Lower leg skin (tissue), 4 donors: ENCODE measurements at regions not wholly inside any gene's neighbourhood (a gene's known extent, or its start where the extent isn't known, plus 50 kb on each side); places are given as distances from the start of the nearest gene placed in this dataset.

Source experiments
- DNase-seq, 2 donors: peaks; one replicate each; pipeline ENCODE4 v3.0.0-alpha.2; 2019; ENCODE audit warnings: low spot score in 2 of 2
- H3K4me3 ChIP-seq: fragments of 200-600 bp; sonication (generic); 2 replicates; pipeline ENCODE4 v1.5.1; 2017; ENCODE audit warnings: mild to moderate bottlenecking, low read depth; ENCODE audit not compliant: poor library complexity, severe bottlenecking
- POLR2A ChIP-seq, 2 donors: fragments of 450-650 bp; IDR thresholded peaks; one replicate each; pipeline ENCODE4 v1.6.1; 2016 to 2017; ENCODE audit warnings: antibody characterized with exemption in 2 of 2, mild to moderate bottlenecking in 1 of 2, moderate library complexity in 1 of 2
- WGBS, 2 donors: methylation state at CpG; one replicate each; pipeline ENCODE4 v1.1.5; 2018; 5-methylcytosine and 5-hydroxymethylcytosine counted together
- intact Hi-C: fragments of 100-400 bp; cut with DNase I; formaldehyde crosslinking; loops from one replicate; pipeline ENCODE4 v1.15.0; 2023; ENCODE audit warnings: low total_unique reads
- TF ChIP-seq, protein P1 (sequence below), 3 donors: fragments of 450-650 bp; IDR thresholded peaks; one replicate each; pipeline ENCODE4 v1.5.1; 2016; ENCODE audit warnings: antibody characterized with exemption in 3 of 3, mild to moderate bottlenecking in 3 of 3, moderate library complexity in 2 of 3

DNA sequence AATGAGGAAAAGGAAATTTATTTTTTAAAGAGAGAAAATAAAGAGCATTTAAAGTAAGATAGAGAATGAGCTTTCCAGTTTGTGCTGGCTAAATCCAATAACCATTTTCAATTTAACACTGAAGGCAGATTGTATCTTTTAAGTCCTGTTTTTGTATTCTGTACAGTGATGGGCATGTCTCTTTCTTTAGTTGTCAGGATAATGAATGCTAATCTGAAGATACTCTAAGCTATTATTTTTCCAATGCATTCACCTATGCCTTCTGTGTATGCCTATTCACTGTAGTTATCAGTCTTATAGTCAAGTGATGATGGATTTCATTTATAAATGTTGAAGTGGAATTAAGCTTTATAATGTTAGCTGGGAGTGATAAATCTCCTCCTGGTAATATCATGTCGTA is 101.4 kb downstream of the DYNAP start:
- no peak for DNase-seq
- TF ChIP-seq, protein P1, sequence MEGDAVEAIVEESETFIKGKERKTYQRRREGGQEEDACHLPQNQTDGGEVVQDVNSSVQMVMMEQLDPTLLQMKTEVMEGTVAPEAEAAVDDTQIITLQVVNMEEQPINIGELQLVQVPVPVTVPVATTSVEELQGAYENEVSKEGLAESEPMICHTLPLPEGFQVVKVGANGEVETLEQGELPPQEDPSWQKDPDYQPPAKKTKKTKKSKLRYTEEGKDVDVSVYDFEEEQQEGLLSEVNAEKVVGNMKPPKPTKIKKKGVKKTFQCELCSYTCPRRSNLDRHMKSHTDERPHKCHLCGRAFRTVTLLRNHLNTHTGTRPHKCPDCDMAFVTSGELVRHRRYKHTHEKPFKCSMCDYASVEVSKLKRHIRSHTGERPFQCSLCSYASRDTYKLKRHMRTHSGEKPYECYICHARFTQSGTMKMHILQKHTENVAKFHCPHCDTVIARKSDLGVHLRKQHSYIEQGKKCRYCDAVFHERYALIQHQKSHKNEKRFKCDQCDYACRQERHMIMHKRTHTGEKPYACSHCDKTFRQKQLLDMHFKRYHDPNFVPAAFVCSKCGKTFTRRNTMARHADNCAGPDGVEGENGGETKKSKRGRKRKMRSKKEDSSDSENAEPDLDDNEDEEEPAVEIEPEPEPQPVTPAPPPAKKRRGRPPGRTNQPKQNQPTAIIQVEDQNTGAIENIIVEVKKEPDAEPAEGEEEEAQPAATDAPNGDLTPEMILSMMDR (IDR thresholded peaks at IDR 0.05) = no peak
- no peak for TF ChIP-seq POLR2A (IDR thresholded peaks at IDR 0.05)
- H3K4me3 ChIP-seq = no peak overlapping the region
- WGBS, 2 donors = 85 to 91% methylated on average over 1 of the region's 1 CpG
- intact Hi-C loops = no loop called here

DNA sequence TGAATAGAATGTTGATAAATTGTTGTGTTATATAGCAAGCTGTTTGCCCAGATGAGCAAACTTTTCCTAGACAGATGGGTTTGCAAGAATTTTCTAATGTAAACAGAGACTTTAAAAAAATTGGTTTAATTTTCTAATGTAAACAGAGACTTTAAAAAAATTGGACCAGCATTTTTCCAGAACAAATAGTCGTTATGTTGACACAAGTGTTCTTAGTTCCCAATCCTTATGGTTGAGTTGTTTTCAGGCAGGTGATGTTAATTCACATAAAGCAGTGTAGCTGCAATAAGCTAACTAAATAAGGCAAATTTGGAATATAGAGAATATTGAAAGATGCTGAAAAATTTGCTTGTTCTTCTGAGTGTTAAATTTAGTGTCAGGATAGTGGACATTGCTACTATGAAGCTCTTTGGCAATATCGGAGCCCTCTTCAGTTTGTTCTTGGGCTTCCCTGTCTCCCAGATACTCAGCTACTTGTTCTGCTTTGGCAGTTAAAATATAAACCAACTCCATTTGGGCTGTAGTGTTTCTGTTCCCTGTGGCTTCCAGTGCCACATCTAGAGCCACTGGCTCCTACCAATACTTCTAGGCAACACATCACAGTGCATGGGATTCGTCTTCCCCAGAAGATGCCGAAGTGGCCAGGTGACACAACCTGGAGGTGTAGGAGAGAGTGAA is 105.7 kb downstream of the DYNAP start:
- H3K4me3 ChIP-seq = no peak overlapping the region
- no peak for DNase-seq
- 89 to 91% methylated on average over 4 of the region's 4 CpGs for WGBS, 2 donors
- no peak for TF ChIP-seq POLR2A (IDR thresholded peaks at IDR 0.05)
- TF ChIP-seq, protein P1 (IDR thresholded peaks at IDR 0.05) = no peak
- intact Hi-C loops = no loop called here

DNA sequence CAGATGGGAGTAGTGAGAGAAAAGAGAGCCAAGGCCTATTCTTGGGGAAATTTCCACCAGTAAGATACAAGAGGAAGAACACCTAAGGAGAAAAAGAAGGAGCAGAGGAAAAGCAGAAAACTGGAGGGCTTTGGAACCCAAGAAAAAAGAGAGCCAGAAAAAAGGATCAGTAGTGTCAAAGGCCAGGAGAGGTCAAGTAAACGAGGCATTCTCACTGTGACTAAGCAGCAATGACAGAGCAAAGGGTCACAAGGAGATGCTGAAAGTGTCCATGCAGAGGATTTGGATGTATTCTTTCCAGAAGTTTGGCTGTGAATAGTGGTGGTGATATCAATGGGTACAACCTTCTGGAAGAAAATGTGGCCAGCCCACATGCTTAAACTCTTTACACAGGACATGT is 109.5 kb downstream of the DYNAP start:
- WGBS, 2 donors = 58 to 59% methylated on average over 1 of the region's 1 CpG
- no peak overlapping the region for H3K4me3 ChIP-seq
- DNase-seq = no peak
- intact Hi-C loops = no loop called here
- TF ChIP-seq POLR2A (IDR thresholded peaks at IDR 0.05) = no peak
- TF ChIP-seq, protein P1 (IDR thresholded peaks at IDR 0.05) = no peak

DNA sequence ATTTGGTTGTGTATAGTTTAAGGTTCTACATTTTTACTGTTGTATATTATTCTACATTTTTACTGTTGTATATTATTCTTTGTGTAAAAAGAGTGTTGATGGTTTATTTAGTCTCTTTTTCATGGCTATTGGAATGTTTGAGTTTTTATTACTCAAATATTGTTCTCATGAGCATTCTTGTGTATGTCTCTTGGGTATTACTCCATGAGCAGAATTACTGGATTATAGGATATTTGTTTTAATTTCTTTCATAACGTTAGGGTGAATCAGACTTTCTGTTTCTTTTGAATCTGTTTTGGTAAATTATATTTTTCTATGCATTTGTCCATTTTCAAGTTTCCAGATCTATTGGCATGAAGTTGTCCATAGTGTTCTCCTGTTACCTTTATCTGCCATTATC is 111.6 kb downstream of the DYNAP start:
- H3K4me3 ChIP-seq = no peak overlapping the region
- no peak for TF ChIP-seq POLR2A (IDR thresholded peaks at IDR 0.05)
- TF ChIP-seq, protein P1 (IDR thresholded peaks at IDR 0.05) = no peak
- no peak for DNase-seq
- intact Hi-C loops = no loop called here
- 60 to 76% methylated on average over 1 of the region's 1 CpG for WGBS, 2 donors

DNA sequence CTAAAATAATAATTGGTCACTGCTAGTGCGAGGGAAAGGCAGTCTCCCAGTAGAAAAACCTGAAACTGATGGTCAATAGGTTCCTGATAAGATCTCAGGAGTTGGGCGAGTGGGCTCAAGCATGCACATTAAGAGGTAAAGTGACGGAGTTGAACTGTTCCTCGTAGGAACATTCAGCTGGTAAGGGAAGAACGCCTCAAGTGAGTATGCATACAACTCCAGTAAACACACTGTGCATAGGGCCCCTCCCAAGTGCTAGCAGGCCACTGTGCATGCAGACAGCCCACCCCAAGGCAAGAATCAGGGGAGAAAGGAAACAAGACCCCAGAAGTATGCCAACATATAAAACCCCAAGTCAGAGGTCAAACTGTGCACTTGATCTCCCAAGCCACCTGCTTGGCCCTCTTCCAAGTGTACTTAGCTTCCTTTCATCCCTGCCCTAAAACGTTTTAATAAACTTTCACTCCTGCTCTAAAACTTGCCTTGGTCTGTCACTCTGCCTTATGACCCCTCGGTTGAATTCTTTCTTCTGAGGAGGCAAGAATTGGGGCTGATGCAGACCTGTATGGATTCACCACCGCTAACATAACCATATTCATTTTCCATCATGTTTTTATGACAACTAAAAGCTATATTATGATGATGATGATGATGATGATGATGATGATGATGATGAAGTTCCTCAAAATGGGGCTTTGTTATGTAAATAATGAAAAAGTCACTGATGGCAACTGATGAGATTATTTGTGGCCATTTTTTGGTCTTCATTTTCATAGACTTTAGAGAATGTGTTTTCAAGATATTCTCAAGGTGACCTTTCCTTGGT is 118.0 kb upstream of the RAB27B start:
- no peak for DNase-seq
- TF ChIP-seq, protein P1 (IDR thresholded peaks at IDR 0.05) = no peak
- TF ChIP-seq POLR2A (IDR thresholded peaks at IDR 0.05) = no peak
- intact Hi-C loops = no loop called here
- 82% methylated on average over 8 of the region's 8 CpGs for WGBS, 2 donors
- H3K4me3 ChIP-seq = no peak overlapping the region
